GM19351 (cell line): ENCODE measurements at regions not wholly inside any gene's neighbourhood (a gene's known extent, or its start where the extent isn't known, plus 50 kb on each side); places are given as distances from the start of the nearest gene placed in this dataset.

Source experiments
- ATAC-seq: cut with Tn5 transposase; IDR thresholded peaks from one replicate; pipeline ENCODE4 v1.9.1; 2021; ENCODE audit warnings: mild to moderate bottlenecking, moderate library complexity; ENCODE audit not compliant: unreplicated experiment

GRCh38 chr11:116200564-116200963, 572.2 kb downstream of the BUD13 start:
- no peak for ATAC-seq

GRCh38 chr11:116199182-116199581, 573.6 kb downstream of the BUD13 start:
- no peak for ATAC-seq

- ATAC-seq: no peak
Measured at GRCh38 chr11:116194156-116194904, 578.5 kb downstream of the BUD13 start.

GRCh38 chr11:116193321-116194131, 579.3 kb downstream of the BUD13 start:
- no peak for ATAC-seq

- no peak for ATAC-seq
Measured at GRCh38 chr11:116192509-116193210, 580.1 kb downstream of the BUD13 start.

GRCh38 chr11:116190861-116191260, 581.9 kb downstream of the BUD13 start:
- no peak for ATAC-seq

- ATAC-seq: no peak
Measured at GRCh38 chr11:116189408-116190170, 583.2 kb downstream of the BUD13 start.

- no peak for ATAC-seq
Measured at GRCh38 chr11:116188350-116188749, 584.4 kb downstream of the BUD13 start.

GRCh38 chr11:116187026-116187425, 585.8 kb downstream of the BUD13 start:
- ATAC-seq: no peak

- no peak for ATAC-seq
Measured at GRCh38 chr11:116185551-116185950, 587.2 kb downstream of the BUD13 start.

- ATAC-seq: no peak
Measured at GRCh38 chr11:116184763-116185162, 588.0 kb downstream of the BUD13 start.

GRCh38 chr11:116182356-116182966, 590.3 kb downstream of the BUD13 start:
- ATAC-seq: no peak

- ATAC-seq: no peak
Measured at GRCh38 chr11:116180806-116181600, 591.8 kb downstream of the BUD13 start.

GRCh38 chr11:116179401-116179800, 593.4 kb downstream of the BUD13 start:
- ATAC-seq: no peak

GRCh38 chr11:116177521-116178210, 595.1 kb downstream of the BUD13 start:
- no peak for ATAC-seq

- no peak for ATAC-seq
Measured at GRCh38 chr11:116176484-116177005, 596.2 kb downstream of the BUD13 start.

- no peak for ATAC-seq
Measured at GRCh38 chr11:116175707-116176106, 597.1 kb downstream of the BUD13 start.

GRCh38 chr11:116173941-116174911, 598.6 kb downstream of the BUD13 start:
- ATAC-seq: no peak
